ENCODE measurements at regions not wholly inside any gene's neighbourhood (a gene's known extent, or its start where the extent isn't known, plus 50 kb on each side); places are given as distances from the start of the nearest gene placed in this dataset.

DNA sequence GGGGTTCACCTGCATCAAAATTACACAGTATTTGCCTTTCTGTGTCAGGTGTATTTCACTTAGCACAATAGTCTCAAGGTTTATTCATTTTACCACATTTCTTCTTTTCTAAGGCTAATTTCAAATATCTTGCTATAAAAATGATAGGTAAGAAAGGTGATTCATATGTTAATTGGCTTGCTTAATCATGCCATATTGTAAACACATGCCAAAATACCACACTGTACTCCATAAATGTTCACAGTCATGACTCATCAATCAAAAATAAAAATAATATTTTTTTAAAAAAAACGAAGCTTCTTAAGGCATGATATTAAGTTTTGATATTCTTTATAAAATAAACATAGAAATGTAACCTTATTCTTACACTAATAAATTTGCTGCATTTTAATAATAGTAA, 947.1 kb downstream of the GRM8 start:
- TF ChIP-seq EP300 (IDR thresholded peaks at IDR 0.05) (no peak), POLR2A (IDR thresholded peaks at IDR 0.05) (no peak)
